ENCODE measurements at regions not wholly inside any gene's neighbourhood (a gene's known extent, or its start where the extent isn't known, plus 50 kb on each side); places are given as distances from the start of the nearest gene placed in this dataset.
A peak's percentile ranks its signal among the peaks of the same experiment; 100 is the strongest.
"Not testable (repeated sequence)": the region's sequence is repeated elsewhere in the genome, so short reads cannot be mapped to it uniquely, and the experiment has no call there.

DNA sequence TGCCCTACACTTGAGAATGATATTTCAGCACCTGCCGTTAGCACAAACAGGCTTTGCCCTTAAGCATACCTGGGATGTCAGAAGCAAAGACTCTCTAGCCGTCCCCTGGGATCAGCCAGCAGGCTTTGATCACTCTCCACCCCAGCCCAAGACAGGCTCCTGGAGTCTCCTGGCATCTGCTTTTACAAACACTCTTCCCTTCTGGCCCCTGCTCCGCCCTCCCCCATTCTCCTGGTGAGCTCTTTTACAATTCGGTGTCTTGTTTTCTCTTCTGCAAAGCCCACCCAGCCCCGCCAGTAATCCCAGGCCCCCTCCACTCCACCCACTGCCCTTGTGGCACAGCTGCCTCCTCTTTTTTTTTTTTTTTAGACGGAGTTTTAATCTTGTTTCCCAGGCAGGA, 50.4 kb downstream of the KATNIP start:
- FAIRE-seq: no peak
- Histone ChIP-seq H3K27ac (ENCODE audit: low read depth in 2 of 2, low read length in 2 of 2) (no peak overlapping the region), H3K4me3 (ENCODE audit: low read length in 3 of 3) (no peak overlapping the region), H3K4me1 (ENCODE audit: control insufficient read depth in 2 of 3, insufficient read depth in 2 of 3, low read depth in 1 of 3, low read length in 3 of 3) (peaks cover 0 to 7% (median 0%) of the 10 kb centered on the region in 3 donors), H3K9ac (ENCODE audit: low read length in 3 of 3) (no peak overlapping the region), H3K9me3 (ENCODE audit: control insufficient read depth in 2 of 3, insufficient read depth in 1 of 3, low read length in 3 of 3) (no peaks in the 10 kb centered on the region), H3K27me3 (ENCODE audit: control insufficient read depth, insufficient read depth, low read length) (no peaks in the 10 kb centered on the region), H3K36me3 (ENCODE audit: control insufficient read depth in 2 of 3, insufficient read depth in 3 of 3, low read length in 3 of 3) (no peaks in the 10 kb centered on the region)
- intact Hi-C loops (cut with DNase I): no loop called here
- no peak for TF ChIP-seq CTCF (IDR thresholded peaks at IDR 0.05; ENCODE audit: borderline replicate concordance, extremely low read depth, insufficient read depth)
- DNase-seq: no peak

DNA sequence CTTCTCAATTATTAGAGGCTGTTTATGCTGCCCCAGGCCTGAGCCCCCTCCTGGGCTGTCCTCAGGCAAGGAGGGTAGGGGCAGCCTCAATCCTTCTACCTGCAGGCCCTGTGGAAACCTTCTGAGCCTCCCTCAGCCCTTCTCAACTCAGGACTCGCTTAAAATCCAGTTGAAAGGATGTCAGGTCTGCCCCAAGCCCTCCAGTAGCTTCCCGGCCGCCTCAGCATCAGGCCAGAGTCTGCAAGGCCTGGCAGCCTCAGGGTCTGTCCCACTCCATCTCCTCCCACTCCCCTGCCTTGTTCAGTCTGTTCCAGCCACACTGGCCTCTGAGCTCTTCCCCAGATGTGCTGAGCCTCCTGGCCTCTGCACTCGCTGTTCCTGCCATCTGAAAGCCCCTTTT, 52.2 kb downstream of the KATNIP start:
- no peak overlapping the region for H3K9ac ChIP-seq (ENCODE audit: low read length in 3 of 3)
- peaks cover 0 to 7% (median 0%) of the 10 kb centered on the region in 3 donors for H3K4me1 ChIP-seq (ENCODE audit: control insufficient read depth in 2 of 3, insufficient read depth in 2 of 3, low read depth in 1 of 3, low read length in 3 of 3)
- intact Hi-C loops (cut with DNase I): no loop called here
- no peaks in the 10 kb centered on the region for H3K9me3 ChIP-seq (ENCODE audit: control insufficient read depth in 2 of 3, insufficient read depth in 1 of 3, low read length in 3 of 3)
- no peaks in the 10 kb centered on the region for H3K36me3 ChIP-seq (ENCODE audit: control insufficient read depth in 2 of 3, insufficient read depth in 3 of 3, low read length in 3 of 3)
- no peak for FAIRE-seq
- H3K27ac ChIP-seq (ENCODE audit: low read depth in 2 of 2, low read length in 2 of 2): no peak overlapping the region
- no peak for DNase-seq
- H3K4me3 ChIP-seq (ENCODE audit: low read length in 3 of 3): no peak overlapping the region
- TF ChIP-seq CTCF (IDR thresholded peaks at IDR 0.05; ENCODE audit: borderline replicate concordance, extremely low read depth, insufficient read depth): no peak
- H3K27me3 ChIP-seq (ENCODE audit: control insufficient read depth, insufficient read depth, low read length): no peaks in the 10 kb centered on the region

DNA sequence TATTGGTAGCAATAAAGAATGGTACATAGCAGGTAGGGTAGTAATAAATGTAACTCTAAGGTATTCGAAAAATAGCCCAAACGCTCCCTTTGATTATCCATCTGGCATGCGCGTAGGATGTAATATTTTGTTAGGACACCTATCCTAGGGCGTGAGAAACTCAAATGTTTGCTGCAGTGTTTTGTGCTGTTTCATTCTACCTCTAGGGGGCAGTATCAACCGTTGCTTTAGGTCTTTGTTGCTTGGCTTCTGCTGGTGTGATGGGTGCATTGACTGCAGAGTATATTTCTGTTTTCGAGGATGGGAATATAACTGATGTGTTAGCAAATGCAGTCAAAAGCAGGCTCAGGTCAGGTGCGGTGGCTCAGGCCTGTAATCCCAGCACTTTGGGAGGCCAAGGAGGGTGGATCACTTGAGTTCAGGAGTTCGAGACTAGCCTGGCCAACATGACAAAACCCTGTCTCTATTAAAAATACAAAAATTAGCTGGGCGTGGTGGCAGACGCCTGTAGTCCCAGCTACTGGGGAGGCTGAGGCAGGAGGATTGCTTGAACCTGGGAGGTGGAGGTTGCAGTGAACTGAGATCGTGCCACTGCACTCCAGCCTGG, 55.7 kb downstream of the KATNIP start:
- intact Hi-C loops (cut with DNase I); H3K4me3 ChIP-seq (ENCODE audit: low read length in 3 of 3); H3K4me1 ChIP-seq (ENCODE audit: control insufficient read depth in 2 of 3, insufficient read depth in 2 of 3, low read depth in 1 of 3, low read length in 3 of 3); H3K27ac ChIP-seq (ENCODE audit: low read depth in 2 of 2, low read length in 2 of 2); H3K9ac ChIP-seq (ENCODE audit: low read length in 3 of 3); H3K27me3 ChIP-seq (ENCODE audit: control insufficient read depth, insufficient read depth, low read length); FAIRE-seq; H3K9me3 ChIP-seq (ENCODE audit: control insufficient read depth in 2 of 3, insufficient read depth in 1 of 3, low read length in 3 of 3); H3K36me3 ChIP-seq (ENCODE audit: control insufficient read depth in 2 of 3, insufficient read depth in 3 of 3, low read length in 3 of 3): not testable (repeated sequence)
- peak; percentile 57 for TF ChIP-seq CTCF (IDR thresholded peaks at IDR 0.05; ENCODE audit: borderline replicate concordance, extremely low read depth, insufficient read depth)
- DNase-seq: peak in 3 of 5 donors; percentile 34 to 79 (median 70)

DNA sequence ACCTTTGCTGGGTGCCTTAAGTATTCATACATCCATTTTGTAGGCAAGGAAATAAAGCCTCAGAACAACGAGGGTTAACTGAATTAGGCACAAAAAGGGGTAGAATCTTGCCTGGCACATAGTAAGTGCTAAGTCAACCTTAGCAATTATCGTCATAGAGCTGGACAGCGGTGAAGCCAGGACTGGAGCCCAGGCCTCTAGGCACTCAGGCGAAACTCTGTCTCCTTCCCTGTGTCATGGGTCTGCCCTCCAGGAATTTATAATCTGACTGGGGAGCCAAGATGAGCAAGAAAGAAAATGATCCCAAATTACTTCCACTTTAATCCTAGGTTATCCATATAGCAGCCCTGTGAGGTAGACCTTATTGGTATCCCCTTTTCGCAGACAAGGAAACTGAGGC, 61.4 kb downstream of the KATNIP start:
- TF ChIP-seq CTCF (IDR thresholded peaks at IDR 0.05; ENCODE audit: borderline replicate concordance, extremely low read depth, insufficient read depth): no peak
- no peaks in the 10 kb centered on the region for H3K4me1 ChIP-seq (ENCODE audit: control insufficient read depth in 2 of 3, insufficient read depth in 2 of 3, low read depth in 1 of 3, low read length in 3 of 3)
- no peaks in the 10 kb centered on the region for H3K36me3 ChIP-seq (ENCODE audit: control insufficient read depth in 2 of 3, insufficient read depth in 3 of 3, low read length in 3 of 3)
- H3K4me3 ChIP-seq (ENCODE audit: low read length in 3 of 3): no peak overlapping the region
- no peak for FAIRE-seq
- no peak overlapping the region for H3K9ac ChIP-seq (ENCODE audit: low read length in 3 of 3)
- H3K27ac ChIP-seq (ENCODE audit: low read depth in 2 of 2, low read length in 2 of 2): no peak overlapping the region
- DNase-seq: peak in 2 of 5 donors; percentile 32 to 36
- intact Hi-C loops (cut with DNase I): no loop called here
- H3K27me3 ChIP-seq (ENCODE audit: control insufficient read depth, insufficient read depth, low read length): no peaks in the 10 kb centered on the region
- no peaks in the 10 kb centered on the region for H3K9me3 ChIP-seq (ENCODE audit: control insufficient read depth in 2 of 3, insufficient read depth in 1 of 3, low read length in 3 of 3)
